HepG2 (cell line): ENCODE measurements at regions not wholly inside any gene's neighbourhood (a gene's known extent, or its start where the extent isn't known, plus 50 kb on each side); places are given as distances from the start of the nearest gene placed in this dataset.

Experiments used
- ATAC-seq: fragments of 200-7000 bp; cut with Tn5 transposase; 3 replicates; pipeline ENCODE4 v1.9.1; 2020; ENCODE audit warnings: mild to moderate bottlenecking, moderate library complexity
- BruUV-seq: library from RNA; stranded (reverse); fragments of 400-500 nt; replicated peaks from 2 replicates; lab custom pipeline; 2021; lab: Mats Ljungman, UMichigan
- CTCF ChIA-PET: fragments of 300-600 bp; formaldehyde crosslinking; extraction: SDS; loops from one replicate; lab custom pipeline; 2021; ENCODE audit warnings: low total read pairs, inconsistent platforms, low intra/inter-chr PET ratio; lab: Yijun Ruan, JAX
- POLR2A ChIA-PET: fragments of 350-600 bp; sonication (Branson Sonifier 250); formaldehyde crosslinking; loops from one replicate; lab custom pipeline; 2020; ENCODE audit warnings: antibody characterized with exemption, inconsistent platforms; lab: Yijun Ruan, JAX
- DNase-seq: peaks from one replicate; pipeline ENCODE4 v3.0.0-alpha.2; 2015; ENCODE audit warnings: low spot score
- FAIRE-seq: peaks from 3 replicates; lab custom pipeline; 2011; peaks lifted over from hg19 to GRCh38; lab: Jason Lieb, UNC
- H2AFZ ChIP-seq: one replicate; pipeline ENCODE4 v1.6.1; 2011; ENCODE audit warnings: low read length, inconsistent platforms
- H3K27ac ChIP-seq: fragments of 300-600 bp; 3 replicates; pipeline ENCODE4 v1.8.0; 2011; ENCODE audit warnings: mixed run types, mild to moderate bottlenecking, mixed read lengths, low read length, inconsistent platforms; ENCODE audit not compliant: insufficient read depth; ENCODE audit errors: extremely low read length
- H3K27me3 ChIP-seq, 2 experiments: fragments of 200-600 bp in 1 of 2; 2 replicates in 1 of 2; 3 replicates in 1 of 2; pipeline versions ENCODE4 v1.6.0 to v1.8.0; 2011; ENCODE audit warnings: low read length in 2 of 2, mild to moderate bottlenecking in 2 of 2, moderate library complexity in 2 of 2, inconsistent platforms in 1 of 2; ENCODE audit not compliant: insufficient read depth in 2 of 2, control insufficient read depth in 1 of 2
- H3K36me3 ChIP-seq, 2 experiments: fragments of 200-600 bp in 1 of 2; replicated peaks in 1 of 2; 2 replicates in 1 of 2; 3 replicates in 1 of 2; pipeline versions ENCODE4 v1.5.1 to v1.8.0; 2011; ENCODE audit warnings: low read length in 2 of 2, inconsistent platforms in 1 of 2; ENCODE audit not compliant: insufficient read depth in 2 of 2, control insufficient read depth in 1 of 2
- H3K4me1 ChIP-seq: 2 replicates; pipeline ENCODE4 v1.5.1; 2012; ENCODE audit warnings: low read length, inconsistent platforms; ENCODE audit not compliant: insufficient read depth
- H3K4me2 ChIP-seq: 2 replicates; pipeline ENCODE4 v1.6.0; 2011; ENCODE audit warnings: low read depth, low read length, inconsistent platforms
- H3K4me3 ChIP-seq, 3 experiments: fragments of 200-600 bp in 1 of 3; sonication (generic), shearing (Covaris generic) in 1 of 3; replicated peaks in 1 of 3; 2 replicates each; pipeline ENCODE4 v1.5.1; 2011 to 2016; ENCODE audit warnings: low read length in 3 of 3, inconsistent platforms in 2 of 3, low read depth in 2 of 3, mild to moderate bottlenecking in 2 of 3, control low read depth in 1 of 3, mixed read lengths in 1 of 3; ENCODE audit not compliant: insufficient read depth in 1 of 3
- H3K79me2 ChIP-seq: one replicate; pipeline ENCODE4 v1.6.1; 2011; ENCODE audit warnings: low read length, inconsistent platforms; ENCODE audit not compliant: insufficient read depth
- H3K9ac ChIP-seq: 2 replicates; pipeline ENCODE4 v1.6.0; 2011; ENCODE audit warnings: mild to moderate bottlenecking, low read depth, low read length, inconsistent platforms; ENCODE audit not compliant: insufficient read depth
- H3K9me3 ChIP-seq: 2 replicates; pipeline ENCODE4 v1.5.1; 2012; ENCODE audit warnings: mild to moderate bottlenecking, low read length
- H4K20me1 ChIP-seq: 2 replicates; pipeline ENCODE4 v1.6.0; 2011; ENCODE audit warnings: inconsistent platforms, mild to moderate bottlenecking, low read length, moderate library complexity; ENCODE audit not compliant: insufficient read depth
- CBX2 ChIP-seq, 2 experiments: fragments of 200-600 bp in 1 of 2; sonication (generic); formaldehyde crosslinking in 1 of 2; IDR thresholded peaks; 2 replicates each; pipeline versions ENCODE4 v1.7.0 to v1.8.1; 2018 to 2022; ENCODE audit warnings: low read depth in 2 of 2, low read length in 1 of 2, mild to moderate bottlenecking in 1 of 2, missing genetic modification reagents in 1 of 2
- FOXK2 ChIP-seq: fragments of 450-650 bp; IDR thresholded peaks from 2 replicates; pipeline ENCODE4 v1.6.1; 2016
- HOXA9 ChIP-seq: sonication (generic); formaldehyde crosslinking; IDR thresholded peaks from 2 replicates; pipeline ENCODE4 v1.8.1; 2022; ENCODE audit warnings: missing genetic modification reagents, mild to moderate bottlenecking, moderate library complexity, borderline replicate concordance
- KLF15 ChIP-seq: sonication (generic); formaldehyde crosslinking; IDR thresholded peaks from 2 replicates; pipeline ENCODE4 v1.8.1; 2023; ENCODE audit warnings: borderline replicate concordance, mild to moderate bottlenecking, inconsistent platforms, missing genetic modification reagents, mixed read lengths
- RAD21 ChIP-seq: fragments of 450-650 bp; formaldehyde crosslinking; IDR thresholded peaks from 2 replicates; pipeline ENCODE4 v1.5.0; 2020; ENCODE audit warnings: mild to moderate bottlenecking
- RFXANK ChIP-seq: IDR thresholded peaks from 2 replicates; pipeline ENCODE4 v1.6.1; 2016
- THRA ChIP-seq: sonication (generic); formaldehyde crosslinking; IDR thresholded peaks from 2 replicates; pipeline ENCODE4 v1.4.0; 2020; ENCODE audit warnings: missing genetic modification reagents, borderline replicate concordance
- ZNF644 ChIP-seq: IDR thresholded peaks from 2 replicates; pipeline ENCODE4 v1.6.1; 2016; ENCODE audit warnings: low read depth
- ZNF704 ChIP-seq: sonication (generic); formaldehyde crosslinking; IDR thresholded peaks from 2 replicates; pipeline ENCODE4 v1.8.1; 2023; ENCODE audit warnings: mild to moderate bottlenecking, inconsistent platforms, moderate library complexity, missing genetic modification reagents, borderline replicate concordance
- ZNF816 ChIP-seq: sonication (generic); formaldehyde crosslinking; IDR thresholded peaks from 2 replicates; pipeline ENCODE4 v1.8.0; 2022; ENCODE audit warnings: missing genetic modification reagents, mild to moderate bottlenecking, borderline replicate concordance
- WGBS: methylation state at CpG from one replicate; pipeline ENCODE4 v1.1.6; 2017; ENCODE audit warnings: low lambda C conversion rate; 5-methylcytosine and 5-hydroxymethylcytosine counted together
- in situ Hi-C: cut with HindIII; loops from 2 replicates; pipeline ENCODE4 v1.10.0; 2017; ENCODE audit warnings: low pct_unique_long_range_greater_than_20kb; ENCODE audit not compliant: extremely low pct_ligation_motif_present
- intact Hi-C: fragments of 100-400 bp; cut with micrococcal nuclease; formaldehyde crosslinking; loops from one replicate; pipeline ENCODE4 v1.10.0; 2022; ENCODE audit not compliant: unreplicated experiment
- TF ChIP-seq, protein P1 (sequence below): sonication (generic); formaldehyde crosslinking; IDR thresholded peaks from 2 replicates; pipeline ENCODE4 v1.9.0; 2021; ENCODE audit warnings: missing genetic modification reagents, borderline replicate concordance
- TF ChIP-seq, protein P2 (sequence below): sonication (generic); formaldehyde crosslinking; IDR thresholded peaks from 2 replicates; pipeline ENCODE4 v1.5.0; 2020; ENCODE audit warnings: mild to moderate bottlenecking, low read depth, missing genetic modification reagents, borderline replicate concordance

DNA sequence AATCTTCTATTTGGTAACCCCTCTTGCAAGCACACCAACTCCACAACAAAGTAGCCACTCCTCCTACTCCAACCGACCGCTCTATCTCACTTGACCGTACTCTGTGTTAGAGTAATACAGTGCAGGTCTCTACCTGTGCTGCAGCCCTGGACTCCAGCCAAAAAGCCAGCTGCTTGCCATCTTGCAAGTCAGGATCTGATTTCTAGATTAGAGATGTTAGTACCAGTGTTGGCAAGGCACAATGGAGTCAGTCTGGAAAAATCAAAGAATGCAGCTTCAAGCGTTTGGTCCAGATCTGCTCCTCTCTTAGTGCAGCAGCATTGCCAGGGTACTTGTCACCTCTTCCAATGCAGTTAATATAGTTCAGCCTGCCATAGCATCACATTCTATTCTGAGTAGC, 477.6 kb downstream of the ZSWIM6 start:
- intact Hi-C loops (no loop called here), in situ Hi-C loops (no loop called here)
- ATAC-seq (no peak), FAIRE-seq (no peak), DNase-seq (no peak)
- 47% methylated on average over 4 of the region's 4 CpGs for WGBS
- Histone ChIP-seq H2AFZ (no peak overlapping the region), H3K4me3 (no peak overlapping the region), H4K20me1 (no peaks in the 10 kb centered on the region), H3K27ac (no peak overlapping the region), H3K79me2 (no peaks in the 10 kb centered on the region), H3K36me3 (no peaks in the 10 kb centered on the region), H3K4me1 (no peaks in the 10 kb centered on the region), H3K27me3 (no peaks in the 10 kb centered on the region), H3K9ac (no peak overlapping the region), H3K4me2 (no peak overlapping the region), H3K9me3 (no peaks in the 10 kb centered on the region)
- TF ChIP-seq CBX2 (IDR thresholded peaks at IDR 0.05; ENCODE audit: low read depth, low read length) (no peak), CBX2 (CRISPR knock-in tag; IDR thresholded peaks at IDR 0.05; ENCODE audit: low read depth) (no peak), ZNF704 (CRISPR knock-in tag) (no peak), KLF15 (CRISPR knock-in tag) (no peak)
- BruUV-seq = no TSS peak
- POLR2A ChIA-PET = no interaction called here
- CTCF ChIA-PET = no interaction called here

DNA sequence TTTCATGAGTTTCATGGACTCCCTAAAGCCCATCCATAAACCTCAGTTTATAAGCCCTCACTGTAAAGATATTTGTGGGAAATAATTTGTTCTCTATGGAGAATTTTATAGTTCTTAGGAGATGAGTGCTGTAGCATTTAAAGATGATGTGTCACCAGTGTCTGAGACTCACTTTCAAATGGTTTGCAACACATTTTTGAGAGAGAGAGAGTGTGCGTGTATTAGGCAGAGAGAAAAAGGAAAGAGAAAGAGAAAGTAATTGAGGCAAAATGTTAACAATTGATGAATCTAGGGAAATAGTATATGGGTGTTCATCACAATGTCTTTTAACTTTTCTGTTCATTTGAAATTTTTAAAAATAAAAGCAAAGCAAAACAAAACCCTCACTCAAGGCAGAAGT, 479.0 kb downstream of the ZSWIM6 start:
- no peaks in the 10 kb centered on the region for H3K27me3 ChIP-seq
- TF ChIP-seq RAD21 (CRISPR knock-in tag) = no peak
- no peak for TF ChIP-seq ZNF644 (CRISPR knock-in tag)
- no peak for TF ChIP-seq FOXK2
- no peak for TF ChIP-seq RFXANK
- no peak for TF ChIP-seq ZNF816 (CRISPR knock-in tag)
- no peak for TF ChIP-seq THRA
- TF ChIP-seq, protein P1, sequence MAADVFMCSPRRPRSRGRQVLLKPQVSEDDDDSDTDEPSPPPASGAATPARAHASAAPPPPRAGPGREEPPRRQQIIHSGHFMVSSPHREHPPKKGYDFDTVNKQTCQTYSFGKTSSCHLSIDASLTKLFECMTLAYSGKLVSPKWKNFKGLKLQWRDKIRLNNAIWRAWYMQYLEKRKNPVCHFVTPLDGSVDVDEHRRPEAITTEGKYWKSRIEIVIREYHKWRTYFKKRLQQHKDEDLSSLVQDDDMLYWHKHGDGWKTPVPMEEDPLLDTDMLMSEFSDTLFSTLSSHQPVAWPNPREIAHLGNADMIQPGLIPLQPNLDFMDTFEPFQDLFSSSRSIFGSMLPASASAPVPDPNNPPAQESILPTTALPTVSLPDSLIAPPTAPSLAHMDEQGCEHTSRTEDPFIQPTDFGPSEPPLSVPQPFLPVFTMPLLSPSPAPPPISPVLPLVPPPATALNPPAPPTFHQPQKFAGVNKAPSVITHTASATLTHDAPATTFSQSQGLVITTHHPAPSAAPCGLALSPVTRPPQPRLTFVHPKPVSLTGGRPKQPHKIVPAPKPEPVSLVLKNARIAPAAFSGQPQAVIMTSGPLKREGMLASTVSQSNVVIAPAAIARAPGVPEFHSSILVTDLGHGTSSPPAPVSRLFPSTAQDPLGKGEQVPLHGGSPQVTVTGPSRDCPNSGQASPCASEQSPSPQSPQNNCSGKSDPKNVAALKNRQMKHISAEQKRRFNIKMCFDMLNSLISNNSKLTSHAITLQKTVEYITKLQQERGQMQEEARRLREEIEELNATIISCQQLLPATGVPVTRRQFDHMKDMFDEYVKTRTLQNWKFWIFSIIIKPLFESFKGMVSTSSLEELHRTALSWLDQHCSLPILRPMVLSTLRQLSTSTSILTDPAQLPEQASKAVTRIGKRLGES (CRISPR knock-in tag) = no peak
- no peak for TF ChIP-seq HOXA9 (CRISPR knock-in tag)
- TF ChIP-seq, protein P2, sequence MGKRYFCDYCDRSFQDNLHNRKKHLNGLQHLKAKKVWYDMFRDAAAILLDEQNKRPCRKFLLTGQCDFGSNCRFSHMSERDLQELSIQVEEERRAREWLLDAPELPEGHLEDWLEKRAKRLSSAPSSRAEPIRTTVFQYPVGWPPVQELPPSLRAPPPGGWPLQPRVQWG (CRISPR knock-in tag) = no peak
- POLR2A ChIA-PET = no interaction called here

More for the DNA sequence above, 479.0 kb downstream of the ZSWIM6 start:
- in situ Hi-C loops (no loop called here), intact Hi-C loops (no loop called here)
- Histone ChIP-seq H3K9me3 (no peaks in the 10 kb centered on the region), H3K4me2 (no peak overlapping the region), H3K4me3 (no peak overlapping the region), H3K79me2 (no peaks in the 10 kb centered on the region), H3K9ac (no peak overlapping the region), H3K27ac (no peak overlapping the region), H2AFZ (no peak overlapping the region), H3K36me3 (no peaks in the 10 kb centered on the region), H4K20me1 (no peaks in the 10 kb centered on the region), H3K4me1 (no peaks in the 10 kb centered on the region; the same call in 1 of the 2 replicates)
- no TSS peak for BruUV-seq
- DNase-seq (no peak), ATAC-seq (no peak), FAIRE-seq (no peak)
- WGBS = 50% methylated on average over 1 of the region's 1 CpG
- CTCF ChIA-PET = no interaction called here
